OCI-M2 (cell line): ENCODE measurements at regions not wholly inside any gene's neighbourhood (a gene's known extent, or its start where the extent isn't known, plus 50 kb on each side); places are given as distances from the start of the nearest gene placed in this dataset.
A peak's percentile ranks its signal among the peaks of the same experiment; 100 is the strongest.

ENCODE experiments used
- DNase-seq: peaks from one replicate; lab custom pipeline; 2025; ENCODE audit not compliant: unreplicated experiment; lab: John Stamatoyannopoulos, UW

DNA sequence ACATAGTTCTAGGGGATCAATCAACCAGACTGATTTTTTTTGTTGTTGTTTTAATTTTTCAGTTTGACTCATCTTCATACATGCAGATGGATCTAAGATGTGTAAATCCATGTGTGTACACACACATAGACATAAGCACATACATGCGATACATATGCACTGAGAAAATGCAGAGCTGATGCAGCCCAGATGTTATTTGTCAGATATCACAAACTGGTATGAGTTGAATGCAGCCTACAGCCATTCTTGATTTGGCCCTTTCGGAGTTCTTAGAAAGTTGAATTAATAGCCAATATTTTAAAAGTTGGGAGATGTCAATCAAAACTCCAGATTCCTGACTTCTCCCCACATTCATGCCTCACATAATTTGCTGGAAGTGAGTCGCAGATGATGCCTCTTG, 180.4 kb downstream of the SPATA18 start:
- no peak for DNase-seq

DNA sequence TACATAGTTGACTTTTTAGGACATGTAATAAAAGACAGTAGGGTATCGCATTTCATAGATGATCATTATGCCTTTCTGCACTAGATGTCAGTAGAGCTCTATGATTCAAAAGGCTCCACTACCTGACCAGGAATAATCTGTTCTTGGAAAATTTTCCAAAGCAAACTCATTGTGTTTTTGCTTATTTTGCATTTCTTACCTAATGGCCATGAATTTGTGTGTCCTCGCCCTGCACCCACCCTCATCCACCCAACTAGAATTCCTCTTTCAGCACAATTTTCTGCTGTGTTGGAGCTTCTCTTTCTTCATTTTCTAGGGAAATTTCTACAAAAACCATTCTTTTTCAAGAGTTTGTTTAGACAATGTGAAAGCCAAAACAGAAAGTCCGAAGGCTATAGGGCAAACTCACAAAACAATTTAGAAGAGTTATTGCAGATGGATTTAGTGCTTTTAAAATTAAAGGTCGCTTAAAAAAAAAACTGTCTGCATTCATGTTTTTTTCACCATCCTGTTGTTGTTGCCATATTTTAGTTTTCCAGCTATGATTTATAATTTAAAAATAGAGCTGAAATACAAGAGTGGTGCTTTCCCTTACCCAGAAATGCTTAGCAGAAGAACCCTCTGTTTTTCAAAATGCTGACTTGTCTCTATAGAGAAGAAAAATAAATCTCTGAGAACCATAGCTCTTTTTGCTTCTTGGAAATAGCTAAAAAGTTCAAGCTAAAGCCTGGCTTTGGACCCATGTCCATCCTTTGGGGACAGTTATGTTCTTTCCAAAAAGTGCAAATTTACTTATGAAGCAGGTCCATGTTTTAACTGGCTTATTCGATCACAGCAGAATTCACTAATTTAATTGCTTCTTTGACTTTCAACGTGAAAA, 183.7 kb downstream of the SPATA18 start:
- DNase-seq = peak; percentile 17

DNA sequence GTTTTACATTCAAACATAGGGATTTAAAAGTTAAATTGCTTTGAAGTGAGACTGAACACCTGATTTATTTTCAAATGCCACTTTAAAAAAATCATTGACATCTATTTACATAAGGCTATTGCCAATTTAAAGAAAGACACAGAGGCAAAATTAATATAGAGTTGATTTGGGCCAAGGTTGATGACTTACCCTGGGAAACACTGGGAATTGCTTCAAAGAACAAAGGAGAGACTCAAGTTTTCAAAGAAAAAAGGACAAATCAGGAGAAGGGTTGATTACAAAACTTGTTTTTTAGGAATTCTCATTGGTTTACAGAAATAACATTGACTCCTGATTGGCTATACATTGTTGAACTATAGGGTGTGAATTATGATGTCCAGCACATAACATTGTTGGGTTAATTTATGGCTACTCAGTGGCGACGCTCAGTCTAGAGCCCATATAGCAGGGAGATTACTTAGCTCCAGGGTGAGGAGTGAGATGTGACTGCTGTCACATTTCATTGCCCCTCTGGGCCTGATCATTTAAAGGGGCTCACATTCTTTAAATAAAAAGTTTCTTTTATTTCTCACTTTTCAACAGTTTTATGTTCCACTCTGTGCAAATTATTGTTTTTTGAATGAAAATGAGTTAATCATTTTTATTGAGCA, 184.6 kb downstream of the SPATA18 start:
- DNase-seq = no peak

DNA sequence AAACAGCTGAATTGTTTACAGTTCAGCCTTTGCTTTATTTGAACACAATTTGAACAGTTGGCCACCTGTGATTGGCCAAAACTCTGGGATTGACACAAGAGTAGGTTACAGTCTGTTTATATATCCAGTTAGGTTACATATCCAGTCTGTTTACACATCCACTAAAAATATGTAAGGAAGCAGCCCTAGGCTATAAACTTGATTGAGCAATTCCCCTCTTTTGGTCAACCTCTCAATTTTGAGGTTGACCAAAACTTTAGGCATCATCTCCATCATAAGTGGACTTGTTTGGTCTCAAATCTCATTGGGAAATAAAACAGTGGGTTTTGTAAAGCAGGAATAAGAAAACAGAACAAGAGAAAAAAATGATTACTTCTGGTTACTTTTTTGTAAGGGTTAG, 190.8 kb downstream of the SPATA18 start:
- no peak for DNase-seq

DNA sequence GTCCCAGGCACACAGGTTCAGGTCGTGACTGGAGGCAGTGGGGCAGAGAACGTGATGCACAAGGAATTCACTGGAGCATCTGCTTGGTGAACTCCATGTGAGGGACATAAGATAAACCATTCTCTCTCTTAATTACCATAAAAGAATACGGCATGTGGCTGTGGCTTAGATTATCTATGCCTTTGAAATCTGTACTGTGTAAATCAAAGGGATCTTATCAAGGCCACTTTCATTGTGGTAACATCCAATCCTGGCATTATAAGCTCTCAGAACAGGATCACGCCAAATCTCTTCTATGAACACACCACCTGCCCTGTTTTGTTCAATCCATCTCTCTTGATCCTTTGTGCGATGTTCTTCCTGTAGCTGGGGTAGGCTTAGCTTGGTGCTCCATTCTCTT, 192.3 kb downstream of the SPATA18 start:
- no peak for DNase-seq

DNA sequence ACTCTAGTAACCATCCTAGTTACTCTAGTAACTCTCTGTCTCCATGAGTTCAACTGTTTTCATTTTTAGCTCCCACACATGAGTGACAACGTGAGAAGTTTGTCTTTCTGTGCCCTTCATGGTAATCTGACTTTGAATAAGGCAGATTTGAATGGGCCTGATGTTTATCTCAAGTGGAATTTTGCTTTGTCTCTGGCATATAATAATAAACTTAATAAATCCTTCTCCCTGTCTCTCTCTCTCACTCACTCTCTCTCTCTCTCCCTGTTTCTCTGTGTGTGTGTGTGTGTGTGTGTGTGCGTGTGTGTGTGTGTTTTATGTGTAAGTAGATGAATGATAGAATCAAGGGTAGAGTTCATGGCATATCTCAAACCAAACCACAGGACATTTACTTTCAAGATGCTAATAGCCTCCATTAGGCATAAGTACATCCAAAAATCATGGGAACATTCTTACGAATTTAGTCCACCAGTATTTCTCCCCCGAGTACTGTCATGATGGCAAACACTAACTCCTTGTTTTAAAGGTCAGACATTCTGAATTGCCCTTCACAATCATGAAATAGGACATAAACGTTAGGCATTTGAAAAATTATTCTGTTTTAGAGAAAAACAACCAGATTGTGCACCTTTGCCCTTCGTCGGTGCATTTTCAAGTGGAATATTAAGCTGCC, 193.1 kb downstream of the SPATA18 start:
- DNase-seq = no peak

DNA sequence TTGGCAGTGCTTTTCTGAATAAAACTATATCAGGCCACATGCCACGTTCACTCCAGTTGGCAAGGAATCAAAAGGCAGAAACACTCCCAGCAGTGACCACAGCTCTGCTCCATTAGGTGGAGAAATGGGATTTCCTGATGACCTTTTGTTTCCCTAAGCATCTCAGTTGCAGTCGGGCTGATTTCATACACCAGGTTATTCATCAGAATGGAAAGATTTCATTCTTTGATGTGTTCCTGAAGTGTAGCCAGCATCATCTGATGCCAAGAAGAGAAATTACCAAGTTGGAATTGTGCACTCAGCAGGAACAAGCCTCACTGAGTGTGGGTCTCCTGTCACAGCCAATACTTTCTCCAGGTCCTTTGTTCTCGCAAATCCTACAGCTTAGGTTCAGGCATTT, 193.7 kb downstream of the SPATA18 start:
- no peak for DNase-seq

DNA sequence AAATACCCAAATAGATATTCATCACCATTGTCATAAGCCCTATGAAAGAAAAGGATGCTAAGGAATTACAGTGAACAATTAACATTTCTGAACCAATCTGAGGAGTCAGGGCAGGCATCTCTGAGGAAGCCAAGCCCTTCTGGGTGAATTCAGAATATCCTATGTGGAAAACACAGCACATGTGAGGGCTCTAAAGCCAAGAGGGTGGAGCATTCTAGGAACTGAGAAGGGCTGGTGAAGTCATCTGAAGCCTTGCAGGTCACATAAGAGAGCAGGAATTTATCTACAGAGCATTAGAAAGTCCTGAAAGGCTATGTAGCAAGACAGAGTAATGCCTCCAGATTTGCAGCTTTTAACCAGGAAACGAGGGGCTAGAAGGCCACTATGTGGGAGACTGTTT, 195.7 kb downstream of the SPATA18 start:
- DNase-seq = no peak

DNA sequence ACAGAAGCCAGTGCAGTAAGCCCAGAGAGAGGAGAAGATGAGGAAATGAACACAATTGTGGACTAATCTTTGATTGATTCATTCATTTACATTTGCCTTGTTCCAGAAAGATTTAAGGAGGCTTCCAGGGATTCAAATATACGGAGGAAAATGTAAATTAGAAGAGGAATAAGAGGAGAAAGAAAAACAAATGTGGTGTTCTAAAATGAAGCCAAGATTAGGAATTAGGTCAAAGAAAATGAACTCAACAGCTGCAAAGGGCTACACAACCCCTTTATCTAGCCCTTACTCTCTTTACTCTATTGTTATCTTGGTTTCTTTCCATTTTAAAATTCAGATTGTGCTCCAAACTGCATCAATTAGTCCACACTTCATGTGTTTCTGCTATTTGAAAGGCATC, 196.8 kb downstream of the SPATA18 start:
- DNase-seq = no peak

DNA sequence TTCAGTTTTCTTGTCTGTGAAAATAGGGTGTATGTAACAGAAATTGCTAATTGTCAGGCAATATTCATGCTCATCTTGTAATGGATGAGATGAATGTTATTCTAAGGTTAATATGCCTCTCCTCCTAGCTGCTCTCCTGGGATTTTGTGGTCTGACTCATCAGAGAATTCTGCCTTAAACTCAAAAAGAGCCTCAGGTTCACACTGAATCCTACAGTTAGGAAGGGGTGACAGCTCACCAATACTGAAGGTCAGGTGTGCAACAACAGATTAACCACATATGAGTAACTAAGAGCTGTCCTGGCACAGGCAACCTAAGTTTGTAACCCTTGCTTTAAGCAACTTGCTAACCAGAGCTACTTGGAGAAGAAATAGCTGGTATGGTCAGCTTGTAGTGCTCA, 197.7 kb downstream of the SPATA18 start:
- no peak for DNase-seq

DNA sequence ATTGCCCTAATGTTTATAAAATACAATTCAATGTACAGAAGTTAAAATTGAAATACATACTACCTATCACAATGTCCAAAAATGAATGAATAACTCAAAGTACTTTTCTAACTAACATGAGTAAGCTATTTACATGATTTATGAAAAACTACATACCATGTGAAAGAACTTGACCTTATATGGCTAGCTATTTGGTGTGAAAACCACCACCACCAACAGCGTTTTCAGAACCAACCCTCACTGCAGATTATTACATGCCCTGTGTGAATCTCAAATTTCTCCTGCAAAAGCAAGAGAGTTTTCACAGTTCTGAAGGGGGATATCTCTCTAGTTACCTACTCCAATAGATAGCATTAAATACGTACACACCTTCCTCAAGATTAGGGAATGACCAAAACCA, 198.5 kb downstream of the SPATA18 start:
- no peak for DNase-seq

DNA sequence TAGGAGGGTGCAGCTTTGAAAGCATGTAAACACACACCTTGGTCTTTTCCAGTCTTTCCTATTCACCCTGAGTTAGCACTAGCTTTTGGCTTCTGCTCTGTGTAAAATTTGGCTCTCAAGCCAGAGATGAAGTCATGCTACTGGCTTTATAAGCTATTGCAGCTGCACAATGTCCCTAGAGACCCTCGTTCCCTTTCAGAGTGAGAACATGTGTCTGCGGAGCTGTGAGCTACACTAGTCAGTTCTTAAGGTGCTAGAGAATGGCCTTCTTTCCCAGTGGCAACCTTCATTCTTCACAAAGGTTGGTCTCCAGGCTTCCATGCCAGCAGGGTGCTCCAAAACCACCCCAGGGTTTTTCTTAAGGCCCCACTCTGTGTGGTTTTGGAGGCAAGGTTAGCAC, 199.1 kb downstream of the SPATA18 start:
- DNase-seq = no peak

DNA sequence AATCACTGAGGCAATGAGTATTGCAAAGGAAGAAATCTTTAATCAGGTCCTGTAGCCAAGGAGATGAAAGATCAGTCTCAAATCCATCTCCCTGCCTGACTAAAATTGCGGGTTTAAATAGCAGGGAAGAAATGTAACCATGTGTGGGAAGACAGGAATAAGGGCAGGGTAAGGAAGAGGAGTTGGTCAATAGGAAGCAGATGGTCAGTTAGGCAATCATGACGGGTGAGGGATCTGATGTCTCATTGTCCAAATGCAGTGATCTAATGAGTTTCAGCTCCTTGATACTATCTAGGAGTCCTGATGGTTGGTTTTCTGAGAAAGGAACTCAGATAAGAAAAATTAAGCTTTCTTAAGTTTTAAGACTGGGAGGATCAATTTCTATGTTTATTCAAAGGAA, 200.8 kb downstream of the SPATA18 start:
- no peak for DNase-seq

DNA sequence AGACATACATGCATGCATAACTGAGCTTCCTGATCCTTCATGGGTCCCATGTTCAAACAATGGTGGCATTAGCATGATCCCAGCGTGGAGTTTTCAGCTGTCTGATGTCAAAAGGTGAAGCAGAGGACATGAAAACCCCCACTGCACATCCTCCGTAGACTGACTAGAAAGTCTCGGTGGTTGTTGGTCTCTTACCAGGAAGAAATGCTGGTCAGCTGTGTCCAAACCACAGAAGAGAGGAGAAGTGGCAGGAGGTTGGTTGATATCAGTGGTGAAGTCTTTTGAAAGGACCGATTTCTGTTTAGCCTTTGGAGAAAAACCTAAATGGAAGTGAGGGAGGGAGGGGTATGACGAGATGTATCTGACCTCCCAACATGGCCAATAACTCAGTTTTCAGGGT, 201.9 kb downstream of the SPATA18 start:
- no peak for DNase-seq

DNA sequence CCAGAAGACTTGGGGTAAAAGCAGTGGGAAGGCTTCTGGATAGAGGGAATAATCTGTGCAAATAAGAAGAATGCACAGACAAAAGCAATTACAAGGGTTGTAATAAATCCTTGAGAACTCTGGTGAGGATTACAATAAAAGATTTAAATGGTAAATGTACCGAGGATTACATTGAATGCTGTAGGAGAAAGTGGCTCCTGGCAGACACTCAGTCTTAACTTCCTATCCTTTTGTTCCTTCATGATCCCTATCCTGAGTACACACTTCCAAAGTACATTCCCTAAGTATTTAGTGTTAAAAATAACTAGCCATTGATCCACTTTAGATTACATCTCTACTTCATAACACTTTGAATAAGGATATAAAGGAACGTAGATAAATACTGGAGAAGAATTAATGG, 205.4 kb downstream of the SPATA18 start:
- no peak for DNase-seq

DNA sequence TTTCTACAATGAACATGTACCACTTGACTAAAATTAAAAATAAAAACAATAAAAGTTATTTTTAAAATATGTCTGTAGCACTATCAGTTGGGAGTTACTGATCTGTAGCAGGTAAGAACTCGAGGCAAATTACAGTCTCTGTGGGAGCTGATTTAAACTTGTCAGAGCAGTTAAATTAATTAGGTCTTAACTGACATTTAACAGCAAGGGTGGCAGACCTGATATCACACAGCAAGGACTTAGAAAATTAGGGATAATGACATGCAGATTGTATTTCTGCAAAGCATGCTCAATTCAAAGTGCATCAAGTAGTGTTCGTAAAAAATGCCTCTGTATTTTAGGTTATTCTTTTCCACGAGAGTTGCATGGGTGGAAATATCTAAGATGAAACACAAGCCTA, 208.9 kb downstream of the SPATA18 start:
- no peak for DNase-seq

DNA sequence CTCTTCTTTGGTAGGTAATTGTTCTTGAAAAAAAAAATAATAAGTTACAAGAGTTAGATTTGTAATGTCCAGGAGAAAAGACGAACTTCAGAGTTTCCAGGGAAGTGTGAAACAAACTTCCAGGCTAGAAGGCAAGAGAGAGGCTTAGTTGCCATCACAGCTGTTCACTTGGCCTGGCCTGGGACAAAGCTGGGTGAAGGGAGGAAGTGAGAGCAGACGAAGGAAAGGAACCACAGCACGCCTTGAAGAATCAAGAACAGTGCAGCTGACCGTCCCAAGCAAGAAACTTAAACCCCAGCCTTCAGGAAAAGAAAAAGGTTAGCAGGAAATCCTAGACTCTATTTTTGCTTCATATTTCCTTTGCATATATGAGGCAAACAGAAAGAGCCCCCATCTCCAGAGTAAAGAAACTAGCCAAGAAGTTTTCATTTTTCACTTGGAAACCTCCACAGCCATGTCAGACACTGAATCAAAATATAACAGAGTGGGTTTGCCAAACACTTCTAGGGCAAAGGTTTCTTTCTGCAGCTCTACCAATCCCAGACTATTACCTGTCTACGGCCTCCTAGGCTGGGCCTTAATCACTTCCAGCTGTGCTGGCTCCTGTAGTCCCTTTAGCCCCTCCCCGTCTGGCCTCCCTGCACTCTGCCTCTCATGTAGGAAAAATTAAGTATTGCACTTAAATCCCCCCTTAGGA, 209.6 kb downstream of the SPATA18 start:
- no peak for DNase-seq

DNA sequence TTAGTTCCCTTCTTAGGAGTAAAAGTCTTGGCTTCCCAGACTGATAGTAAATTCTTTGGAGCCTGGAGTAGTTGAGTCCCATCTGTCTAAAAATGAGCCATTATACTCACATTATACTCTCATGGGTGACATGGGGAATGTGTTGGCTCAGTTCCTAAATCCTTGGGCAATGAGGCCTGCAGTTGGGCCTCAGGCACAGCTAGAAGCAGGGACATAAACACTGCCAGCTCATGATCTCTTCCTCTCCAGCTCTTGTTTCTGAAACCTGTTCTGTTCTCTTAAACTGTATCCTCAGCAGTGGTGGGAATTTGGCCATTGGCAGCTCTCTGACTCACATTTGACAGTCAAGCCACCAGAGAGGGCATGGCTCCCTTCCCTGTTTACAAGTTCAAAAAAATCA, 212.5 kb downstream of the SPATA18 start:
- no peak for DNase-seq

DNA sequence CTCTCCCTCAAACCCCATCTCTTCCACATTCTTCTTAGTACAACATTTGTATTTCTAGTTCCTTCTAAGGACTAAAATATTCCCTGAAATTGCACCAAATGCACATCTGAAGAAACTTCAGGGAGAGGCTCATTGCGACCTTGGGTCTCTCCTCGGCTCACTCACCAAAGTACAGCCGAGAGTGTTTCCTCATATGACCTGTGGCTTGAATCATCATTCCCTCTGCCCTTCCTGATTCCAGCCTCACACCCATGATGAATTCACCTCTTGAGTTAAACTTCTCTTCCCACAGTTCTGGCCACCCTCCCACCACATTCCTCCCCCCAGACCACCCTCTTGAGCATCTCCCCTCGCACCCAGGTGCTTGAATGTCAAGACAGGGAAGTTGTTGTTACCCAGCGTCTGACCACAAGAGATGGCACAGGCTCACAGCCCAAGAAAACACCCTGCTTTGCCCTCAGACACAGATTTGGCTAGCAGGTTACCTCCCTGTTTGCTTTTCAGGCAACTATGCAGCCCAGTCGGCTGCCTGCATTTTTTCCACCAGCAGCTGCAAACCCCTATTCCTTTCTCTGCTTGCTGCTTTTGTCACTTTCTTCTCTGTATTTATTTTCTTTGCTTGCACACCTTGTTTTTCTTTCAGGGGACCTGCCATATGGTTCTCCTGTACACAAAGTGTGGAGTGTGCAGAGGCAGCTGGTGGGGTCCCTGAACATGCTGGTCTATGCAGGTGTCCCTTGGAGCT, 214.8 kb downstream of the SPATA18 start:
- no peak for DNase-seq

DNA sequence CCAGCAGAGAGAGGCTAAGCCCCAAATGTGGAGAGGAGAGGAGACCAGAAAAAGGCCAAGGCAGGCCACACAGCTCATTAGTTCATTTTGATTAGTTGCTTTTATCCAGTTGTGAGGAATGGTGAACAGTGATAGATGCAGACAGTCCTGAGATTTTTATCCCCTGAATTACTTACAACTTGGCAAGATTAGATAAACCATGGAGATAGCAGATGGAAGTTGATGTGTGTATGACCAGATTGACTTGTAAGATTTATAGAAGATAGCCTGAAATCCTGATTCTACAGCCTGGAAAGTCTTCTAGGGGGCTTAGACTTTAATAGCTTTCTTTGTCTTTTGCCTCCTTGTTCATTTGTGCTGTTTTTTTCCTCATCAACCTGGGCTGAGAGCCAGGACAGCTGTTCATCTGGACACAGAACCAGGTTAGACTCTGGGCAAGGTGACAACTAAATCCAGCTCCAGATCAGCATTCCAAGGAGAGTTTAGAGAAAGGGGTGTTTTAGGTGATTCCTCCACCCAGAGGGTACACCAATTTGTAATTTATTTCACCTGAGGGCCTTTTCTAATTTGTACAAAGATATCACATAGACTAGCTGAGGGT, 215.5 kb downstream of the SPATA18 start:
- no peak for DNase-seq
